ENCODE measurements at regions not wholly inside any gene's neighbourhood (a gene's known extent, or its start where the extent isn't known, plus 50 kb on each side); places are given as distances from the start of the nearest gene placed in this dataset.
"Not testable (repeated sequence)": the region's sequence is repeated elsewhere in the genome, so short reads cannot be mapped to it uniquely, and the experiment has no call there.

- intact Hi-C loops (cut with DNase I) = loop anchor here (2.0 kb wide), 1 partner anchor 257 kb away; no protein-coding TSS in a partner anchor
- peak in 8 of 10 donors; percentile 38 to 92 (median 56) for DNase-seq
Observed at GRCh38 chr6:12637960-12638641, 78.5 kb upstream of the PHACTR1 start.

GRCh38 chr6:12640438-12640837 lies 76.1 kb upstream of the PHACTR1 start:
- DNase-seq = no peak
- intact Hi-C loops (cut with DNase I) = no loop called here

GRCh38 chr6:12641785-12642184 lies 74.8 kb upstream of the PHACTR1 start:
- intact Hi-C loops (cut with DNase I); DNase-seq: not testable (repeated sequence)

- no peak for DNase-seq
- intact Hi-C loops (cut with DNase I) = no loop called here
Observed at GRCh38 chr6:12645941-12646340, 70.6 kb upstream of the PHACTR1 start.

- DNase-seq = no peak
- intact Hi-C loops (cut with DNase I) = no loop called here
Observed at GRCh38 chr6:12648171-12648570, 68.4 kb upstream of the PHACTR1 start.

GRCh38 chr6:12649325-12649724 lies 67.2 kb upstream of the PHACTR1 start:
- no peak for DNase-seq
- intact Hi-C loops (cut with DNase I) = no loop called here

- intact Hi-C loops (cut with DNase I) = no loop called here
- DNase-seq = peak in 7 of 10 donors; percentile 18 to 81 (median 28)
Observed at GRCh38 chr6:12653486-12653885, 63.1 kb upstream of the PHACTR1 start.

GRCh38 chr6:12654107-12654506 lies 62.5 kb upstream of the PHACTR1 start:
- no peak for DNase-seq
- intact Hi-C loops (cut with DNase I) = no loop called here

- DNase-seq = no peak
- intact Hi-C loops (cut with DNase I) = no loop called here
Observed at GRCh38 chr6:12654514-12654913, 62.1 kb upstream of the PHACTR1 start.

- no peak for DNase-seq
- intact Hi-C loops (cut with DNase I) = no loop called here
Observed at GRCh38 chr6:12656906-12657305, 59.7 kb upstream of the PHACTR1 start.

GRCh38 chr6:12657884-12658283 lies 58.7 kb upstream of the PHACTR1 start:
- DNase-seq = no peak
- intact Hi-C loops (cut with DNase I) = no loop called here

GRCh38 chr6:12661432-12662089 lies 55.0 kb upstream of the PHACTR1 start:
- DNase-seq = no peak
- intact Hi-C loops (cut with DNase I) = no loop called here
